Activated naive CD8-positive, alpha-beta T cell treated with anti-CD3 and anti-CD28 coated beads, Interleukin-2, amount 50 U/mL, for 24 hours (primary cell): ENCODE measurements at regions not wholly inside any gene's neighbourhood (a gene's known extent, or its start where the extent isn't known, plus 50 kb on each side); places are given as distances from the start of the nearest gene placed in this dataset.

Source experiments
- ATAC-seq: fragments of 150-1000 bp; cut with Tn5 transposase; one replicate; pipeline ENCODE4 v1.10.0; 2021
- DNase-seq: peaks from one replicate; pipeline ENCODE4 v3.0.0; 2021
- H3K27ac Mint-ChIP-seq: one replicate; pipeline ENCODE4 v1.8.0; 2021; ENCODE audit warnings: mild to moderate bottlenecking, mixed read lengths
- H3K27me3 Mint-ChIP-seq: one replicate; pipeline ENCODE4 v1.8.0; 2021; ENCODE audit warnings: mixed read lengths
- H3K36me3 Mint-ChIP-seq: one replicate; pipeline ENCODE4 v1.8.0; 2021; ENCODE audit warnings: low read depth, mixed read lengths
- H3K4me1 Mint-ChIP-seq: one replicate; pipeline ENCODE4 v1.8.0; 2021; ENCODE audit warnings: mixed read lengths
- H3K4me3 Mint-ChIP-seq: one replicate; pipeline ENCODE4 v1.8.0; 2021; ENCODE audit warnings: mild to moderate bottlenecking, moderate library complexity, mixed read lengths
- H3K9me3 Mint-ChIP-seq: one replicate; pipeline ENCODE4 v1.8.0; 2021; ENCODE audit warnings: mixed read lengths

DNA sequence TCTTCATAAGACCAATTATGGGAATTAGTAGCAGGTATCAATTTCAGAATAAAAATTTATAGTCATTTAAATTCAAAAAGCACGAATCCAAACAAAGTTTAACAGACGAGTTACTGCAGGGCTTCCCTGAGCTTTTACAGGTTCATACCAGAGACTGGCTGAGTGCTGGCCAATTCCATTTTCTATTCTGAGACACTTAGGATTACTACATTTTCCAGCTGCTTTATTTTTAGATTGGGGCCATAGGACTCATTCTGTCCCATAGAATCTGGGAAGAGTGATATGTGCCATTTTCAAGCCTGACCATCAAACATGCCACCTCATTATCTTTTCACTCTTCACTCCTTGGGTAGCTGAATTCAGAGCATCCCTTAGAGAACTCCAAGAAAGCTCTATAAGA is 410.7 kb downstream of the DNAH5 start:
- H3K4me1 Mint-ChIP-seq: no peaks in the 10 kb centered on the region
- ATAC-seq: no peak
- no peaks in the 10 kb centered on the region for H3K9me3 Mint-ChIP-seq
- H3K27me3 Mint-ChIP-seq: no peaks in the 10 kb centered on the region
- no peaks in the 10 kb centered on the region for H3K36me3 Mint-ChIP-seq
- DNase-seq: no peak
- H3K4me3 Mint-ChIP-seq: no peak overlapping the region
- no peak overlapping the region for H3K27ac Mint-ChIP-seq

DNA sequence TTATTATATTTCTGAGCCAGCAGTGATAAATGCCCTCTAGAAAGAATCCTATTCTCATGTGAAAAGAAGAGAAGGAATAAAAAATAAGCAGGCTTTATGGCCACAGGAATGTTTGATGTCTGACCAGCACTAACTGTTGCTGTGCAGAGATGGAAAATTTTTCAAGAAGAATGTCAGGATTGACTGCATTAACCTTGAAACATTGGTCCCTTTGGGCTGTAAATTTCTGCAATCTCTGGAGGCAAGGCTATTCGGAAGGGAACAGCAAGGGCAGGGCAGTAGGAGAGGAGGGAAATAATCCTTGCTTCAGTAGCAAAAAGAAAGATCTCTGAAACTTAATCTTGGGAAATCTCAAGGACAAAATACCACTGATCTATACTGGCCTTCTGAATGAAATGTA is 415.2 kb downstream of the DNAH5 start:
- Mint-ChIP-seq H3K27ac (no peak overlapping the region), H3K27me3 (no peaks in the 10 kb centered on the region), H3K9me3 (no peaks in the 10 kb centered on the region), H3K4me3 (no peak overlapping the region), H3K4me1 (no peaks in the 10 kb centered on the region), H3K36me3 (no peaks in the 10 kb centered on the region)
- no peak for DNase-seq
- ATAC-seq: no peak

DNA sequence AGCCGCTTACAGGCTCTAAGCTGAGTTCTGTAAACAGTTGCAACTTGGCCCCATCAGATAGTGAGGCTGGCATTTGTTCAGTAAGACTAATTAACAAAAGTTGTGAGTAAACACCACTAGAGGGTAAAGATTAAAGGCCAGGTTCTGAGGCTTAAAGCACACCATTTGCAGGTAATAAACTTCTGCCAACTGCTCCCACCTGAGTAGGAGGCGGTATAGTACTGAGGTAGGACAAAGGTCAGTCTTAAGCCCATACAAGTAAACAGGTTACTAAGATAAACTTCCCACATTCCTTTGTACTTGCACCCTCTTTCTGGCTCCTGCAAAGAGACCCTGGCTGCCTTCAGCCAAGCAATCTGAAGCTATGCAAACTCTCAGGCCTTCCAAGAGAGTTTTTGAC is 419.6 kb downstream of the DNAH5 start:
- Mint-ChIP-seq H3K4me1 (no peaks in the 10 kb centered on the region), H3K36me3 (no peaks in the 10 kb centered on the region), H3K9me3 (no peaks in the 10 kb centered on the region), H3K27me3 (no peaks in the 10 kb centered on the region), H3K4me3 (no peak overlapping the region), H3K27ac (no peak overlapping the region)
- ATAC-seq (no peak), DNase-seq (no peak)

DNA sequence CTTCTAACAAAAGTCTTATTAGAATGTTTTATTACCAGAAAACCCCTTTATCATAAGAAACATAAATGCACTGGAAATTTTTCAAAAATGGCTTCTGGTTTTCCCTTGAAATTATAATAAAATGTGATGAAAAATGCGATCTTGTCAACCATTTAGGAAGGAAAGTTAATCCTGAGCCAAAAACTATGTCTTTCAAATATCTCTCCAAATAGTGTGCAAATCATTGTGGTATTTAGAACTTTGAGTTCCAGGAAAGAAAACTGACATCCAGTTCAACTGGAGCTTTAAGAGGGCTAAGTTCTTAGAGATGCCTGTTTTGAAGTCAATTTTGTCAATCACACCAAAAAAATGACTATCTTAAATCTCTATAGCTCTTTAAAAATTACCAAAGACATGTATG is 425.4 kb downstream of the DNAH5 start:
- Mint-ChIP-seq H3K4me3 (no peak overlapping the region), H3K9me3 (no peaks in the 10 kb centered on the region), H3K4me1 (no peaks in the 10 kb centered on the region), H3K27ac (no peak overlapping the region), H3K27me3 (no peaks in the 10 kb centered on the region), H3K36me3 (no peaks in the 10 kb centered on the region)
- ATAC-seq (no peak), DNase-seq (no peak)

DNA sequence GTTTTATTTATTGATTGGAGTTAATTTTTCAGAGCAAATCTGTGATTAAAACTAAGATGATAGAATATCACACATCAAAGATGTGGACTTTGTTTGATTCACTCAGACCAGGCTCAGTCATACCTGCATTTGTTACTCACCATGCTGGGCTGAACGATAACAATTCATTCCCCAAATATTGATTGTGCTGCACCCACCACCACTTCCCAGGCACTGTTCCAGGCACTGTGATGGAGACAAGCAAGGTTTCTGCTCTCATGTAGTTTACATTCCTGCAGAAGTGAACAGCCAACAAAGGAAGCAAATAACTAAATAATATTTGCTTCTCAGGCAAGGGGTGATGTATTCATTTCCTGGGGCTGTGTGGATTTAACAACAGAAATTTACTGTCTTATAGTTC is 428.3 kb downstream of the DNAH5 start:
- Mint-ChIP-seq H3K27ac (no peak overlapping the region), H3K4me3 (no peak overlapping the region), H3K27me3 (no peaks in the 10 kb centered on the region), H3K36me3 (no peaks in the 10 kb centered on the region), H3K9me3 (peaks cover 4% of the 10 kb centered on the region), H3K4me1 (no peaks in the 10 kb centered on the region)
- ATAC-seq (no peak), DNase-seq (no peak)

DNA sequence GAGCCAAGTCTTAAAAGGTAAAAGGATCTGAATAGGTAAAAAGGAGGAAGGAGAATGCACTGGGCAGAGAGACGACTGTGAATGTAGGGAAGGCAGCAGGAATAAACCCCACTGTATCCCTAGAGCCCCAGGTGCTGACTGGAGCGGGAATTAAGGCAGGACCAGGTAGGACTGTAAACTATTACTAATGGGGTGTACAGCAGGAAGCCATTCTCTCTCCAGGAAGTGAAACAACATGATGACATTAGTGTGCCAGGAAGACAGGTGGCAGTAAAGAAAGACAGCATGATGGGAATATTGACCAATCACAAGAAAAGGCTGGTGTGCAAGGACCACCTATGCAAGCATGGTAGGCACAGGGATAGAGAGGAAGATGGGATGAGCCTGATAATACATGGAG is 433.0 kb downstream of the DNAH5 start:
- no peak overlapping the region for H3K27ac Mint-ChIP-seq
- H3K4me3 Mint-ChIP-seq: no peak overlapping the region
- ATAC-seq (no peak), DNase-seq (no peak)
- H3K27me3 Mint-ChIP-seq: no peaks in the 10 kb centered on the region
- no peaks in the 10 kb centered on the region for H3K36me3 Mint-ChIP-seq
- no peaks in the 10 kb centered on the region for H3K4me1 Mint-ChIP-seq
- peaks cover 14% of the 10 kb centered on the region for H3K9me3 Mint-ChIP-seq

DNA sequence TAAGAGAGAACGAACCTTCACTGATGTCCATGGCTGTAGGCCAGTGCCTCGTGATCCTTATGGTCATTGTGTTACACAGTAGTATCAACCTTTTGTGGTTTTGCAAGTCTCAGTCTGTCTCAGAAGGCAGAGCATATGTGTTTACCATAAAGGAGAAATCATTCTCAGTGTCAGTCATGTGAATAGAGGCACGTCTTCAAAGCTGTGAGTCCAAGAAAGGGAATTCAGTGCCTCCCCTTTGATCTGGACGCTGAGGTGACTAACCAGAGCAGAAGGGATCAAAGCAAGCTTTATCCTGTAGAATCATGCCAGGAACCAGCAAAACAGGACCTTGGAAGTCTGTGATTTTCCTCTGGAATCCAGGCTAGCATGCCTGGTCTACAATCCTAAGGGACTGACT is 433.9 kb downstream of the DNAH5 start:
- ATAC-seq (no peak), DNase-seq (no peak)
- H3K4me1 Mint-ChIP-seq: no peaks in the 10 kb centered on the region
- H3K4me3 Mint-ChIP-seq: no peak overlapping the region
- no peaks in the 10 kb centered on the region for H3K36me3 Mint-ChIP-seq
- no peak overlapping the region for H3K27ac Mint-ChIP-seq
- peaks cover 15% of the 10 kb centered on the region for H3K9me3 Mint-ChIP-seq
- H3K27me3 Mint-ChIP-seq: no peaks in the 10 kb centered on the region

DNA sequence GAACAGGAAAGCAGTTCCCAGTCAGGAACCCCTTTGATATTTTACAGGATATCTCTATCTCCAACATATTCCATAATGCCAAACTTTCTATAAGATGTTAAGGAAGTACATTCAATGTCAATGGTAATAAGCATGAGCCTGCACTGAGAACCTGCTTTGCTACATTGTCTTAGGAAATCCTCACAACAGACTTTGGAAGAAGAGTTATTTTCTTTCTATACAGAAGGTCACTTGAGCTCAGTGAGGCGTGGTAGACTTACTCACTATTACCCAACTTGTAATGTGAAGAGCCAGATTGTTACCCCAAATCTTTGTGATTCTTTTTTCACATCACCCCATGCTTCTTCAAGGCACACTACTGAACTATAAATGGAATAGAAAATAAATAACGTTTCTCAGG is 435.9 kb downstream of the DNAH5 start:
- no peaks in the 10 kb centered on the region for H3K36me3 Mint-ChIP-seq
- no peak for ATAC-seq
- no peak for DNase-seq
- H3K4me1 Mint-ChIP-seq: no peaks in the 10 kb centered on the region
- no peak overlapping the region for H3K27ac Mint-ChIP-seq
- peaks cover 15% of the 10 kb centered on the region for H3K9me3 Mint-ChIP-seq
- H3K27me3 Mint-ChIP-seq: no peaks in the 10 kb centered on the region
- no peak overlapping the region for H3K4me3 Mint-ChIP-seq

DNA sequence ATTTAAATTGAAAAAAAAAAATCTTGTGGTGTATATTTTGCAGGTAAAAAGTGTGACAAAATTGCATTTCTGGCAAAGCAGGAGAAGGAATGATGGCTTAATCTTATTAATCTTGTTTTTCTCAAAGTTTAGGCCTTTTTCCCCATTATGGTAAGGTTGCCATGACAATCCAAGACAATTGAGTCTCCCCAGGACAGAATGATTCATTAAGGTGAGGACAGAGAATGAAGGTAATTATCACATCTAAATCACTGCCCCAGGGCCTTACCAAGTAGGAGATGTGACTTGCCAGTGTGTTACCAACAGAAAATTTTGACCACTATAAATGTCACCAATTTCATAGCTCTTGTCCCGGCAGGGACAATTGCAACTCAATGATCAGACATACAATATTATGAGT is 439.2 kb downstream of the DNAH5 start:
- H3K27ac Mint-ChIP-seq: no peak overlapping the region
- no peak for ATAC-seq

DNA sequence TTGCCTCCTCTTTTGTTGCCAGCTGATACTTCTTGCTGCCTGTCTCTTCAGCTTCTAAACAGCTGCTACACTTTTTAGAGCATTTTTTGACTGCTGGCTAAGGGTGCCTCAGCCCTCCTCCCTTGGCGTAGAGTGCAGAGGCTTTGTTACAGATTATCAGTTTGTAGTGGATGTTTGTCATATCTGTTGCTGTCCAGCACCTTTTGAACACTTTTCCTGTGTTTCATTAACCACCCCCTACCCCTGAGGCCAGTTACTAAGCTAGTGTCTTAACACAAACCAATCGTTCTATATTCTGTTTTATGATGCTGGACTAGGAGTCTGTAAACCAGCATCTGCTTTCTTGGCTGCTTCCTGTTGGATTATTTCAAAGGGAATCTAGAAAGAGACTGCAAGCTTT is 441.5 kb downstream of the DNAH5 start:
- Mint-ChIP-seq H3K9me3 (peaks cover 8% of the 10 kb centered on the region), H3K27ac (no peak overlapping the region), H3K4me1 (no peaks in the 10 kb centered on the region), H3K4me3 (no peak overlapping the region), H3K27me3 (no peaks in the 10 kb centered on the region), H3K36me3 (no peaks in the 10 kb centered on the region)
- DNase-seq (no peak), ATAC-seq (no peak)

More for the DNA sequence above, 439.2 kb downstream of the DNAH5 start:
- Mint-ChIP-seq H3K4me1 (no peaks in the 10 kb centered on the region), H3K27me3 (no peaks in the 10 kb centered on the region), H3K9me3 (peaks cover 7% of the 10 kb centered on the region), H3K4me3 (no peak overlapping the region), H3K36me3 (no peaks in the 10 kb centered on the region)
- DNase-seq: no peak

DNA sequence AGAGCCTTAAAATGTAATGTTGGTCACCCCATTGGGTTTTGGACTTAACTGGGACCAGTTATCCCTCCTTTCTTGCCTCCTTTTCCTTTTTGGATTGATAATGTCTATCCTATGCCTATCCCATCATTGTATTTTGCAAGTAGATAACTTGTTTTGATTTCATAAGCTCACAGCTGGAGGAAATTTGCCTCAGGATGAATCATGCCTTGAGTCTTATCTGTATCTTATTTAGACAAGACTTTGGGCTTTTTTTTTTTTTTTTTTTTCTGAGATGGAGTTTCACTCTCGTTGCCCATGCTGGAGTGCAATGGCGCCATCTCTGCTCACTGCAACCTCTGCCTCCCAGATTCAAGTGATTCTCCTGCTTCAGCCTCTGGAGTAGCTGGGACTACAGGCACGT is 443.3 kb downstream of the DNAH5 start:
- no peak overlapping the region for H3K4me3 Mint-ChIP-seq
- H3K36me3 Mint-ChIP-seq: no peaks in the 10 kb centered on the region
- ATAC-seq (no peak), DNase-seq (no peak)
- peaks cover 9% of the 10 kb centered on the region for H3K9me3 Mint-ChIP-seq
- no peaks in the 10 kb centered on the region for H3K4me1 Mint-ChIP-seq
- no peak overlapping the region for H3K27ac Mint-ChIP-seq
- H3K27me3 Mint-ChIP-seq: no peaks in the 10 kb centered on the region

DNA sequence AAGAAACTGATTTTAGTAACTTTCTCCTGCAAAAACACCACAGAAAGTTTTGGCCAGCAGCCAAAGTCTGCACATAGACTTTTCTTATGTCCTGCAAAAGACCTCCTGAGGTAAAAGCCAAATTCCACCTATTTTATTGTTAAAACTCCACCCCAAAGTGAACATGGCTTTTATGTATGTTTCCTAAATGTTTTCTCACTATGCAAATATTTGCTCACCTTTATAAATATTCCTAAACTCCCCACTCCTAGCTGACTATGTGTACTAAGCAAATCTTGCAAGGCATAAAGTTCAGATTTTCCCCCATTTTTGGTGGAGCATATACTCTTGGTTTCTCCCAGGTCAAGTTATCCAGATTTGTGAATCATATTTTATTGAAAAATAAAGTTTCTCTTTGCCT is 446.2 kb downstream of the DNAH5 start:
- H3K36me3 Mint-ChIP-seq: no peaks in the 10 kb centered on the region
- no peaks in the 10 kb centered on the region for H3K27me3 Mint-ChIP-seq
- DNase-seq (no peak), ATAC-seq (no peak)
- peaks cover 9% of the 10 kb centered on the region for H3K9me3 Mint-ChIP-seq
- no peaks in the 10 kb centered on the region for H3K4me1 Mint-ChIP-seq
- no peak overlapping the region for H3K27ac Mint-ChIP-seq
- H3K4me3 Mint-ChIP-seq: no peak overlapping the region

DNA sequence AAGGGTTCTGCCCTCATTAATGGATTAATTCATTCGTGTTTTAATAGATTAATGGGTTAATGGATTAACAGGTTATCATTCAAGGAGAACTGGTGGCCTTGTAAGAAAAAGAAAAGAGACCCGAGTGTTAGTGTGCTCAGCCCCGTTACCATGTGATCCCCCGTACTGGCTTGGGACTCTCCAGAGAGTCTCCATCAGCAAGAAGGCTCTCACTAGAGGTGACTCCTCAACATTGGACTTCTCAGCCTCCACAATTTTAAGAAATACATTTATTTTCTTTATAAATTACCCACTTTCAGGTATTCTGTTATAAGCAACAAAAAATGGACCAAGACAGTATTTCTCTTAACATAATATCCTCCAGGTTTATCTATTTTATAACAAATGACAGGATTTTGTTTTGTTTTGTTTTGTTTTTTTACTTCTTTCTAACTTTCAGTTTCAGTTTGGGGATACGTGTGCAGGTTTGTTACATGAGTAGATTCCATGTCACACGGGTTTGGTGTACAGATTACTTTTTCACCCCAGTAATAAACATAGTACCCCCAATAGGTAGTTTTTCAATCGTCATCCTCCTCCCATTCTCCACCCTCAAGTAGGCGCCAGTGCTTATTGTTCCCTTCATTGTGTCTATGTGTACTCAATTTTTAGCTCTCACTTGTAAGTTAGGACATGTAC is 456.1 kb downstream of the DNAH5 start:
- DNase-seq (no peak), ATAC-seq (no peak)
- no peaks in the 10 kb centered on the region for H3K27me3 Mint-ChIP-seq
- peak overlapping the region; percentile 16 for H3K4me3 Mint-ChIP-seq
- H3K27ac Mint-ChIP-seq: no peak overlapping the region
- H3K4me1 Mint-ChIP-seq: no peaks in the 10 kb centered on the region
- peaks cover 17% of the 10 kb centered on the region for H3K9me3 Mint-ChIP-seq
- no peaks in the 10 kb centered on the region for H3K36me3 Mint-ChIP-seq

DNA sequence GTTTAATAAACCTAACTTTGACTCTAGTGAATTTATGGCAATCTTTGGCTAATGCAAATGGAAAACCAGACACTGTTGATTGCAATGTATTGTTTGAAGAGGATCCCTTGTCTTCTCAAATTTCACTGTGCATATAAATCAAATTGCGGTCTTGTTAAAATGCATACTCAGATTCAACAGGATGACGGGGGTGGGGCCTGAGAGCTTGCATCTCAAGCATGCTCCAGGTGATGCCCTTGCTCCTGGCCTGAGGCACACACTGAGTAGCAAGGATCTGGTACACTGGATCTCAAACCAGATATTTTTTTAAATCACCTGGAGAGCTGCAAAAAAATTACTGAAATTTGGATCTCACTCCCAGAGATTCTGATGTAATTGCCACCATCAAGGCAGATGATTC is 463.7 kb downstream of the DNAH5 start:
- Mint-ChIP-seq H3K36me3 (no peaks in the 10 kb centered on the region), H3K4me3 (no peak overlapping the region), H3K9me3 (no peaks in the 10 kb centered on the region), H3K27me3 (no peaks in the 10 kb centered on the region), H3K27ac (no peak overlapping the region), H3K4me1 (no peaks in the 10 kb centered on the region)
- ATAC-seq (no peak), DNase-seq (no peak)

DNA sequence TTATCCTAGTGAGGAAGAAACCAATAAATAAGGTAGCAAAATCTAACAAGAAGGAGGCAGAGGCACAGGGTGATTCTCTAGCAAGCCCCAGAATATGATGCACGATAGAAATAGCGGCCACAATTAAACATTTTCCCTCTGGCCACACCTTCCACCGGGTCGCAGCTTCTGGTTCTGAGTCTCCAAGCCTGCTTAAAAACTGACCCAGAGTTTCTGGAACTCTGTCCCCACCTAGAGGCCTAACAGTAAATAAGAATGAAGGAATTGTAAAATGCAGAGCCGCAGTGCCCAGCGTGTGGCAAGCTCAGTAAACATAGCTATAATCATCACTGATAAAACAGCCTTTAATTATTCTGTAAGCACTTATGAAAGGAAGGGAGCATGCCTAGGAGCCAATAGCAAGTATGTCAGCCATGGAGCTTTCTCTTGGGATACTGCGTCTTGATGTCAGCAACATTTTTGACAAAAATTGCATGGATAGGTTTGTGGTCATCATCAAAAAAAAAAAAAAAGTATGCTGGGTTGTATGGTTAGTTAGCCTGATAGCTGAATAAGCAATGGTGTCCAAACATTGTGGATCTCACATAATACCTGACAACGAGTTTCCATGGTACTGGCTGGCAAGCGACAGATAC is 465.5 kb downstream of the DNAH5 start:
- Mint-ChIP-seq H3K36me3 (no peaks in the 10 kb centered on the region), H3K4me1 (no peaks in the 10 kb centered on the region), H3K9me3 (no peaks in the 10 kb centered on the region), H3K27me3 (no peaks in the 10 kb centered on the region), H3K27ac (no peak overlapping the region), H3K4me3 (no peak overlapping the region)
- ATAC-seq (no peak), DNase-seq (no peak)
